Activated CD4-positive, alpha-beta memory T cell treated with anti-CD3 and anti-CD28 coated beads for 36 hours (primary cell): ENCODE measurements at regions not wholly inside any gene's neighbourhood (a gene's known extent, or its start where the extent isn't known, plus 50 kb on each side); places are given as distances from the start of the nearest gene placed in this dataset.

Experiments
- CTCF ChIA-PET: fragments of 350-600 bp; sonication (Branson Sonifier 250); formaldehyde crosslinking; loops from one replicate; lab custom pipeline; 2021; ENCODE audit warnings: antibody characterized with exemption, inconsistent platforms; lab: Charles Lee
- POLR2A ChIA-PET: fragments of 350-600 bp; sonication (Branson Sonifier 250); formaldehyde crosslinking; loops from one replicate; lab custom pipeline; 2021; ENCODE audit warnings: antibody characterized with exemption; lab: Charles Lee
- DNase-seq: peaks from one replicate; pipeline ENCODE4 v3.0.0-alpha.2; 2020
- H3K27ac Mint-ChIP-seq: one replicate; pipeline ENCODE4 v1.8.0; 2021; ENCODE audit warnings: mixed read lengths
- H3K27me3 Mint-ChIP-seq: one replicate; pipeline ENCODE4 v1.8.0; 2021; ENCODE audit warnings: mixed read lengths
- H3K36me3 Mint-ChIP-seq: one replicate; pipeline ENCODE4 v1.8.0; 2021; ENCODE audit warnings: mixed read lengths
- H3K4me1 Mint-ChIP-seq: one replicate; pipeline ENCODE4 v1.8.0; 2021; ENCODE audit warnings: low read depth, mixed read lengths
- H3K4me3 Mint-ChIP-seq: one replicate; pipeline ENCODE4 v1.8.0; 2021; ENCODE audit warnings: mild to moderate bottlenecking, mixed read lengths
- H3K9me3 Mint-ChIP-seq: one replicate; pipeline ENCODE4 v1.8.0; 2021; ENCODE audit warnings: mixed read lengths
- intact Hi-C: fragments of 100-400 bp; cut with micrococcal nuclease; formaldehyde crosslinking; loops from one replicate; pipeline ENCODE4 v1.15.1; 2023

GRCh38 chr13:79725841-79726240 lies 244.9 kb downstream of the NDFIP2 start:
- Mint-ChIP-seq H3K4me1 (no peaks in the 10 kb centered on the region), H3K36me3 (no peaks in the 10 kb centered on the region), H3K27me3 (no peaks in the 10 kb centered on the region), H3K27ac (no peak overlapping the region), H3K9me3 (peaks cover 4% of the 10 kb centered on the region), H3K4me3 (no peak overlapping the region)
- ChIA-PET CTCF (no interaction called here), POLR2A (no interaction called here)
- DNase-seq = no peak
- intact Hi-C loops = no loop called here

DNA sequence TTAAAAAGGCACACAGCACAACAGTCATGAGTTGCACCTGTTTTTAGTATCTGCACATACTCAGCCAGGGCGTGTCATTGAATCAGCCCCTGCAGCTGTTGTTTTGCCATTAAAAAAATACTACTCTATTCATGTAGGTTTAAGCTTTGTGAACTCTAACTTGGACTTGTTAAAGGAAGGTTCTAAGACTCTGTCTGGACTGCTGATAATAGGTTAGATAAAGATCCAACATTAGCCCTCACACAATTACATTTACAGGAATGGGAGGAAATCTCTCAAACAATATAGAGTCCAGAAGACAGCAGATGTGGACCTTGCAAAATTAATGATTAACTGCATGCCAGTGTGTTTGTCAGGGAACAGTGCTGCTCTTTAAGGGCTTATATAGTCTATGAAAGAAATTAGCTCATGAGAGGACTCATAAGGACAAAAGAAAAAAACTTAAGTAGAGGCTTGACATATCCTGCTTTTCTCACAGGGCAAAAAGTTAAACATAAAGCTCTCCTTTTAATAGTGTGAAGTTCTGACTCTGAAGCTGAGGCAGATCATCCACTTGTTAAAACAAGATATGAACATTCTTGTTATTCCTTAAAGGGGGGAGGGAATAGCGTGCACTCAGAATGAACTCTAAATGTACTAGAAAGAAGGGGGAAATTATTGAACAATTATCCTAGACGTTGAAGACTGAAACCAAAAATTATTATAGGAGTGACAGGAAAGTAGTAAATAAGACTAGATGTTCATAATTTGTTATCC lies 243.6 kb downstream of the NDFIP2 start:
- no peak for DNase-seq
- Mint-ChIP-seq H3K27ac (no peak overlapping the region), H3K27me3 (no peaks in the 10 kb centered on the region), H3K36me3 (no peaks in the 10 kb centered on the region), H3K4me1 (no peaks in the 10 kb centered on the region), H3K4me3 (no peak overlapping the region), H3K9me3 (peaks cover 2% of the 10 kb centered on the region)
- intact Hi-C loops = no loop called here
- ChIA-PET CTCF (no interaction called here), POLR2A (no interaction called here)

DNA sequence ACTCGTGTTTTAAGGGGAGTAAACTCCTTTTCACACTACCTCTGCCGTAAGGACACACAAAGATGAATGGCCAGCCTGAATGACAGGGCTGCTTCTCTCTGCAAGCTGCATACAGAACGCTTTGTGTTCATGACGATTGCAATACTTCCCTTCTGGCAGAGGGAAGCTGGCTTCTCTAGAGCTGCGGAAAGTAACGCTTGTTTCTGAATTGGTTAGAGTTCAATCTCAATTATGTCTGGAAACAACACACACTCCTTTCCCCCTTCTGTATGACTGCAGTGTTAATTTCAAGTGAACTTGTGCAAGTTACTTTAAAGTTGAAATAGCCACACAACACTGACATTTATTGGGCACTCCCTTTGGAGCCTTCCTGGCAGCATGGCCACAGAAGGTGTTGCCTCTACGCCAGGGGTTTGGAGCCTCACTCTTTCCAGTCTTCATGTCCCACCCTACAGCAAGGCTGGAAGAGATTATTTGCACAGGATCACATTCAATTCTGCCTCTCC lies 242.6 kb downstream of the NDFIP2 start:
- Mint-ChIP-seq H3K36me3 (no peaks in the 10 kb centered on the region), H3K4me3 (no peak overlapping the region), H3K27me3 (no peaks in the 10 kb centered on the region), H3K9me3 (peaks cover 3% of the 10 kb centered on the region), H3K4me1 (no peaks in the 10 kb centered on the region), H3K27ac (no peak overlapping the region)
- intact Hi-C loops = no loop called here
- ChIA-PET POLR2A (no interaction called here), CTCF (no interaction called here)
- no peak for DNase-seq

DNA sequence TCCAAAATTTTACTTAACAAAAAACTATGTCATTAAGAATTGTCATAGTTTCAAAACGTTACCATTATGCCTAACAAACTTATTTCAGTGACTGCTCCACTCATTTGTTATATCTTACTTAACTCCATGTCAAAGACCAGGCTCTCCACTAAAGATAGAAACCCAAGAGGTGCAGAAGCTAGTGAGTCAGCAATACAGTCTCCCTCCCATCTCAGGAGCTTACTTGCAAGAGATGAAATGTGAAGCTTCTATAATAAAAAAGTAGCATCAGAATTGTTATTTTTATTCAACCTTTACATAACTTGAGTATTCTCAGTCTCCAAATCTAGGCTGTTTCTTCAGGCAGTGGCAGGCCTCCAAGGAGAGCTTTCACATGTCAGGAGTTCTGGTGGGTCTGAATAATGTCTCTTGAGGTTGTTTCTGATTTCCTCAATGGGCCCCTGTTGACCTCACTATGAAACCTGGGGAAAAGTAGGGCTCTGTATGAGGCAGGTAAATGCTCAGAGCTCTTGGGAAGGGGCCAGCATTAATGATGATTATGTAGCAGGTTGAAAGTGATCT lies 242.0 kb downstream of the NDFIP2 start:
- Mint-ChIP-seq H3K4me3 (no peak overlapping the region), H3K4me1 (no peaks in the 10 kb centered on the region), H3K36me3 (no peaks in the 10 kb centered on the region), H3K27me3 (no peaks in the 10 kb centered on the region), H3K27ac (no peak overlapping the region), H3K9me3 (peaks cover 8% of the 10 kb centered on the region)
- ChIA-PET CTCF (no interaction called here), POLR2A (no interaction called here)
- intact Hi-C loops = no loop called here
- no peak for DNase-seq

DNA sequence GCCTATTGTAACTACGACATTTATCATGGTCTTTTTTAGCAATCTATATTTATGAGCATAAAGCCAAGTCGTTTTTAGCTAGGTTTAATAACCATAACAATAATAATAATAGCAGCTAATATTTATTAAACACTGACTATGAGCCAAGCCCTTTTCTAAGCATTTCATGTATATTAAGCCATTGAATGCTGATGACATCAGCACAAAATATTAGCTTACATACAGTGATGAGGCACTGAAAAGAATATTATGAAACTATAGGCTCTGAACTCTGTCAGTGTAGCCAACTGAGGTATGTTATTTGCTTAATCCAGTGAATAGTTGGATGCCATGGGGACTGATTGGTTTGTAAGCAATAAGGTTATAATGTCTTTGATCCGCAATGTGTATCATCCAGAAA lies 235.2 kb downstream of the NDFIP2 start:
- H3K27ac Mint-ChIP-seq = no peak overlapping the region
- H3K36me3 Mint-ChIP-seq = no peaks in the 10 kb centered on the region
- POLR2A ChIA-PET = no interaction called here
- peaks cover 8% of the 10 kb centered on the region for H3K9me3 Mint-ChIP-seq
- no peak overlapping the region for H3K4me3 Mint-ChIP-seq
- H3K4me1 Mint-ChIP-seq = no peaks in the 10 kb centered on the region
- no peak for DNase-seq
- intact Hi-C loops = no loop called here
- H3K27me3 Mint-ChIP-seq = no peaks in the 10 kb centered on the region
- CTCF ChIA-PET = no interaction called here

DNA sequence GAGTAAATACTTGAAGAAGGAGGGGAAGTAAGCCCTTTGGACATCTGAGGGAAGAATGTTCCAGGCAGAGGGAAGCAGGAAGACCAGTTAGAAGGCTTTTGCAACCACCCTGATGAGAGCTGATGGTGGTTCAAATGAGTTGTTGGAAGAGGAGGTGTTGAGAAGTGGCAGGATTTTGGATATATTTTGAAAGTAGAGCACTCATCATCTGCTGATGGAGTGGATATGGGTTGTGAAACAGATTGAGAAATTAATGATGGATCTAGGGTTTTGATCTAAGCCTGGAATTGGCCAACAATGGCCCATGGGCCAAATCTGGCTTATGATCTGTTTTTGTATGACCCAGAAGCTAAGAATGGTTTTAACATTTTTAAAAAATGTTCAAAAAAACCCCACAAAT lies 230.7 kb downstream of the NDFIP2 start:
- no peaks in the 10 kb centered on the region for H3K27me3 Mint-ChIP-seq
- H3K4me3 Mint-ChIP-seq = no peak overlapping the region
- CTCF ChIA-PET = no interaction called here
- H3K9me3 Mint-ChIP-seq = no peaks in the 10 kb centered on the region
- H3K36me3 Mint-ChIP-seq = no peaks in the 10 kb centered on the region
- no peak for DNase-seq
- intact Hi-C loops = no loop called here
- POLR2A ChIA-PET = no interaction called here
- H3K27ac Mint-ChIP-seq = no peak overlapping the region
- no peaks in the 10 kb centered on the region for H3K4me1 Mint-ChIP-seq

DNA sequence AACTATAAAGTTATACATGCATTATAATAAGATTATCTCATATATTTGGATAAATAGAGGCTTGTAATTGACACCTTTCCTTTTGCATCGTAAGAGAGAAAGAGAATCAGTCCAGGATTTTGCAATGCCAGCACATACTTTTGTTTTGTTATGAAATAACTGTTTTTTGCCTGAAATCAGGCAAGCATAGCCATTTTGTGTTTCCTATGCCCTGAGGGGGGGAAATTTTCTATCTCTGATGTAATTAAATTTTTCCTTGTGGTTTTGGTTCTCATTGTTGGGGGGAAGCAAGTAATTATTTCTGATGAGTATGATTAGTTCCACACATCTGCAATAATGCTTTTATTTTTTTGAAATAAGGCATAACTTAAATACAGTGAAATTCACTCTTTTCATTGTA lies 229.4 kb downstream of the NDFIP2 start:
- intact Hi-C loops = no loop called here
- Mint-ChIP-seq H3K9me3 (no peaks in the 10 kb centered on the region), H3K27me3 (no peaks in the 10 kb centered on the region), H3K36me3 (no peaks in the 10 kb centered on the region), H3K27ac (no peak overlapping the region), H3K4me3 (no peak overlapping the region), H3K4me1 (no peaks in the 10 kb centered on the region)
- CTCF ChIA-PET = no interaction called here
- DNase-seq = no peak
- POLR2A ChIA-PET = no interaction called here

DNA sequence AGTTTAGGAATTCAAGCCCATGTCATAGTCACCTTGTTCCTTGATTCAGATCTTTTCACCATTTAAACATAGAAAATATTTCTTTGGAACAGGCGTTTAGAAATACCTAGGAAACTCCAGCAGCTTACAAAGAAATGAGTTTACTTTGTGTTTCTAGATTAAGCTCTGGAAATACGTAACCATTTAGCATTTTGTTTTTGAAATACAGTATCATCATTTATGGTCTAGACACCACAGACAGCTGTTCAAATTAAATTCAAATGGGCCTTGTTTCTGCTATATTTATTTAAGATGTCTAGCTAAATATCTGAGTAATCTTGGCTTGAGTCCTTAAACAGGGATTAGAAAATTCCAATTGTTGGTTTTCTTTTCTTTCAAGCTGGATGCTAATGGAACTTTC lies 228.5 kb downstream of the NDFIP2 start:
- Mint-ChIP-seq H3K9me3 (no peaks in the 10 kb centered on the region), H3K27me3 (no peaks in the 10 kb centered on the region), H3K36me3 (no peaks in the 10 kb centered on the region), H3K4me1 (no peaks in the 10 kb centered on the region), H3K4me3 (no peak overlapping the region), H3K27ac (no peak overlapping the region)
- CTCF ChIA-PET = no interaction called here
- intact Hi-C loops = no loop called here
- DNase-seq = no peak
- POLR2A ChIA-PET = no interaction called here

DNA sequence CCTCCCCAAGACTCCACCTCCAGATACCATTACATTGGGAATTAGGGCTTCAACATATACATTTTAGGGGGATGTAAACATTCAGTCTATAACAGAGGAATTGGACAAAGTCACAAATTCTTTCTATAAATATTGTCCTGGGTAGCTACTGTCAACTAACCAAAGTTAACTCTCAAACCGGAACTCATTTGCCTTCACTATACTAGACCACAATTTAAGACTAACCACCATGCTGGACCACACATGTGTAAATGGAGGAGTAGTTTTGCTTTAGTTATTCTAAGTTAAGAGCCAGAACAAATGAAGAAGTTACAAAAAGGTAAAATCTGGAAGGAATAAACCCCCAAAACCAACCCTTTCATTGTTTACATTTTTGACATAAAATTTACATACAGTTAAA lies 222.8 kb downstream of the NDFIP2 start:
- H3K27me3 Mint-ChIP-seq = no peaks in the 10 kb centered on the region
- no peak for DNase-seq
- POLR2A ChIA-PET = no interaction called here
- no peak overlapping the region for H3K4me3 Mint-ChIP-seq
- H3K4me1 Mint-ChIP-seq = no peaks in the 10 kb centered on the region
- H3K27ac Mint-ChIP-seq = no peak overlapping the region
- H3K36me3 Mint-ChIP-seq = no peaks in the 10 kb centered on the region
- H3K9me3 Mint-ChIP-seq = no peaks in the 10 kb centered on the region
- intact Hi-C loops = no loop called here
- CTCF ChIA-PET = no interaction called here

DNA sequence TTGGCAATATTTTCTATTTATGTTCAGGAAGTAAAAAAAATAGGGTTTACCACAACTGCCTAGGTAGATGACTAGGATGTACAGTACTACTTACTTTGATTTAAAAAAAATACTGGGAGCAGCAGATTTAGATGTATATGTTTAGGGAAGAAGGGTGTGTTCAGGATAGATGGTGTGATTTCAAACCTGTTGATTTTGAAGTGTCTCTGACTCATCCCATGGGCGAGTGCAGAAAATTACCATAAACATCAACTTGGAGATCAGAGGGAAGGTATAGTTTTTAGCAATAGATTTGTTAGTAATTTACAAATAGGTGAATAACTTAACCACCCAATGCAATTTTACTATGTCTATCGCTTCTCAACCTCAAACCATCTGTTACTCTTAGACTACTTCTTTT lies 214.8 kb downstream of the NDFIP2 start:
- H3K4me1 Mint-ChIP-seq = no peaks in the 10 kb centered on the region
- H3K36me3 Mint-ChIP-seq = no peaks in the 10 kb centered on the region
- H3K27ac Mint-ChIP-seq = no peak overlapping the region
- H3K4me3 Mint-ChIP-seq = no peak overlapping the region
- intact Hi-C loops = no loop called here
- ChIA-PET CTCF (no interaction called here), POLR2A (no interaction called here)
- no peak for DNase-seq
- H3K9me3 Mint-ChIP-seq = no peaks in the 10 kb centered on the region
- H3K27me3 Mint-ChIP-seq = no peaks in the 10 kb centered on the region

DNA sequence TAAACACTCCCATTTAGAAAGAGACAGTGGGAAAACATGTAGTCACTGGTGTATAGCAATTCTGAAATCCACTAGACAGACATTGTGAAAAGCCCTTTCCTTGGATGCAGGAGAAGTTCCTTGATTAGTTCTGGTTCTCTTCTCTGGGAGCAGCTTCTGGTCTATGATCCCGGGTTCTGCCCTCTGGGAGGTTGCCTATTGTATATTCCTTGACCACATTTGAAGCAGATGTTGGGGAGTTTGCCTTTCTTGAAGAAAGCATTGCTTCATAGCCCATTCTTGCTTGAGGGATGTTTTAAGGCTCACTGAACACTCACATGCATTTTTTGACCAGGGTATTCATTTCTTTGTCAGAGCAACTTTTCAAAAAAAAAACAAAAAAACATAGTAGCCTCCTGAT lies 211.9 kb downstream of the NDFIP2 start:
- H3K27me3 Mint-ChIP-seq = no peaks in the 10 kb centered on the region
- DNase-seq = no peak
- no peak overlapping the region for H3K4me3 Mint-ChIP-seq
- H3K9me3 Mint-ChIP-seq = no peaks in the 10 kb centered on the region
- intact Hi-C loops = no loop called here
- H3K27ac Mint-ChIP-seq = no peak overlapping the region
- no peaks in the 10 kb centered on the region for H3K4me1 Mint-ChIP-seq
- POLR2A ChIA-PET = no interaction called here
- H3K36me3 Mint-ChIP-seq = no peaks in the 10 kb centered on the region
- CTCF ChIA-PET = no interaction called here

DNA sequence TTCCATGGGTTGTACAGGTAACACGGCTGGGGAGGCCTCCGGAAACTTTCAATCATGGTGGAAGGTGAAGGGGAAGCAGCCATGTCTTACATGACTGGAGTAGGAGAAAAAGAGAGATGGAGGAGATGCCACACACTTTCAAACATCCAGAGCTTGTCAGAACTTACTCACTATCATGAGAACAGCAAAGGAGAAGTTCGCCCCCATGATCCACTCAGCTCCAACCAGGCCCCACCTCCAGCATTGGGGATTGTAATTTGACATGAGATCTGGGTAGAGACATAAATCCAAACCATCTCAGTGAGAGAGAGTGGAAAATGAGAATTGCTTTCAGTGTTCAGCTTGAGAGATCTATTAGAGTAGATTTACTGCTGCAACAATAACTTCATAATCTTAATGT lies 210.9 kb downstream of the NDFIP2 start:
- POLR2A ChIA-PET = no interaction called here
- Mint-ChIP-seq H3K36me3 (no peaks in the 10 kb centered on the region), H3K4me1 (no peaks in the 10 kb centered on the region), H3K9me3 (no peaks in the 10 kb centered on the region), H3K27me3 (no peaks in the 10 kb centered on the region), H3K27ac (no peak overlapping the region), H3K4me3 (no peak overlapping the region)
- CTCF ChIA-PET = no interaction called here
- DNase-seq = no peak
- intact Hi-C loops = no loop called here

DNA sequence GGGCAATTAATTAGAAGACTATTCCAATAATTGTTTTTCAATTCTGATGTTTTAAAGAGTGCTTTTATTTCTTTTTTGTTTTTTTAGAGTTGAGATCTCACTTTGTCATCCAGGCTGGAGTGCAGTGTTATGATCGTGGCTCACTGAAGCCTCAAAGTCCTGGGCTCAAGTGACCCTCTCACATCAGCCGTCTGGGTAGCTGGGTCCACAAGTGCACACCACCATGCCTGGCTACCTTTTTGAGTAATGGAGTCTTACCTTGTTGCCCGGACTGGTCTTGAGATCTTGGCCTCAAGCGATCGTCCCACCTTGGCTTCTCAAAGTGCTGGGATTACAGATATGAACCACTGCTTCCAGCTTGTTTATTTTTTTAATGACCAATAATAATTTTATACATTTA lies 207.8 kb downstream of the NDFIP2 start:
- no peaks in the 10 kb centered on the region for H3K9me3 Mint-ChIP-seq
- ChIA-PET POLR2A (no interaction called here), CTCF (no interaction called here)
- H3K4me3 Mint-ChIP-seq = no peak overlapping the region
- H3K27me3 Mint-ChIP-seq = no peaks in the 10 kb centered on the region
- no peaks in the 10 kb centered on the region for H3K36me3 Mint-ChIP-seq
- H3K4me1 Mint-ChIP-seq = no peaks in the 10 kb centered on the region
- no peak overlapping the region for H3K27ac Mint-ChIP-seq
- DNase-seq = no peak
- intact Hi-C loops = no loop called here
